Type B pancreatic cell (in vitro differentiated cells): ENCODE measurements at regions not wholly inside any gene's neighbourhood (a gene's known extent, or its start where the extent isn't known, plus 50 kb on each side); places are given as distances from the start of the nearest gene placed in this dataset.

Experiments used
- DNase-seq: peaks from one replicate; pipeline ENCODE4 v3.0.0; 2021; ENCODE audit warnings: mixed read lengths; ENCODE audit not compliant: unreplicated experiment; ENCODE audit errors: extremely low spot score
- H3K27ac Mint-ChIP-seq: 2 replicates; pipeline ENCODE4 v1.8.0; 2021; ENCODE audit warnings: mild to moderate bottlenecking, mixed read lengths
- H3K27me3 Mint-ChIP-seq: 2 replicates; pipeline ENCODE4 v1.8.0; 2021; ENCODE audit warnings: mixed read lengths
- H3K36me3 Mint-ChIP-seq: 2 replicates; pipeline ENCODE4 v1.8.0; 2021; ENCODE audit warnings: mixed read lengths
- H3K4me1 Mint-ChIP-seq: one replicate; pipeline ENCODE4 v1.8.0; 2021; ENCODE audit warnings: mixed read lengths; ENCODE audit not compliant: unreplicated experiment
- H3K4me3 Mint-ChIP-seq: 2 replicates; pipeline ENCODE4 v1.8.0; 2021; ENCODE audit warnings: mild to moderate bottlenecking, mixed read lengths
- H3K9me3 Mint-ChIP-seq: 2 replicates; pipeline ENCODE4 v1.8.0; 2021; ENCODE audit warnings: mixed read lengths
- TF ChIP-seq, protein P1 (sequence below): fragments of 200-600 bp; sonication (generic); conservative IDR thresholded peaks from 2 replicates; pipeline ENCODE4 v1.5.0; 2021; ENCODE audit warnings: antibody characterized with exemption, mild to moderate bottlenecking

DNA sequence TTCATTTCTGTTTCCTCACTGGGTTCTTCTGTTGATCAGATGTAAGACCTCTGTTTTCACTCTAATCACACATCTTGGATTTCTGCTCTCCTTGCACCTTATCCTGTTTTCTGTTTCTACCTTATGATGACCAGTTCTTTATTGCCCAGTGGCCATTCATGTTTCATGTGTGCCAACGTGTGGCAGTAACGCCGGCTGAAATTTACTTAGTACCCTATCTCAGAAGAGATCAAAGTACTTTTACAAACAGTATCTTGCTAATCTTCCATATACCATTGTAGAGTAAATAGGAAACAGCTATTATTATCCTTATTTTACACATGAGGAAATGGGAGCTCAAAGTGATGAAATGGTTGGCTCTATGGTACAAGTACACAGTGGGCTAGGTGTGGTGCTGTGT lies 74.0 kb downstream of the GATA3 start:
- H3K27ac Mint-ChIP-seq: no peak overlapping the region
- H3K4me1 Mint-ChIP-seq: no peaks in the 10 kb centered on the region
- TF ChIP-seq, protein P1, sequence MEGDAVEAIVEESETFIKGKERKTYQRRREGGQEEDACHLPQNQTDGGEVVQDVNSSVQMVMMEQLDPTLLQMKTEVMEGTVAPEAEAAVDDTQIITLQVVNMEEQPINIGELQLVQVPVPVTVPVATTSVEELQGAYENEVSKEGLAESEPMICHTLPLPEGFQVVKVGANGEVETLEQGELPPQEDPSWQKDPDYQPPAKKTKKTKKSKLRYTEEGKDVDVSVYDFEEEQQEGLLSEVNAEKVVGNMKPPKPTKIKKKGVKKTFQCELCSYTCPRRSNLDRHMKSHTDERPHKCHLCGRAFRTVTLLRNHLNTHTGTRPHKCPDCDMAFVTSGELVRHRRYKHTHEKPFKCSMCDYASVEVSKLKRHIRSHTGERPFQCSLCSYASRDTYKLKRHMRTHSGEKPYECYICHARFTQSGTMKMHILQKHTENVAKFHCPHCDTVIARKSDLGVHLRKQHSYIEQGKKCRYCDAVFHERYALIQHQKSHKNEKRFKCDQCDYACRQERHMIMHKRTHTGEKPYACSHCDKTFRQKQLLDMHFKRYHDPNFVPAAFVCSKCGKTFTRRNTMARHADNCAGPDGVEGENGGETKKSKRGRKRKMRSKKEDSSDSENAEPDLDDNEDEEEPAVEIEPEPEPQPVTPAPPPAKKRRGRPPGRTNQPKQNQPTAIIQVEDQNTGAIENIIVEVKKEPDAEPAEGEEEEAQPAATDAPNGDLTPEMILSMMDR: no peak

GRCh38 chr10:8129438-8129837 lies 75.0 kb downstream of the GATA3 start:
- no peaks in the 10 kb centered on the region for H3K4me1 Mint-ChIP-seq
- H3K4me3 Mint-ChIP-seq: no peak overlapping the region
- no peaks in the 10 kb centered on the region for H3K36me3 Mint-ChIP-seq
- H3K9me3 Mint-ChIP-seq: peaks cover 6% of the 10 kb centered on the region
- TF ChIP-seq, protein P1: no peak
- no peak for DNase-seq
- peaks cover 4% of the 10 kb centered on the region for H3K27me3 Mint-ChIP-seq
- no peak overlapping the region for H3K27ac Mint-ChIP-seq

More for the DNA sequence above, 74.0 kb downstream of the GATA3 start:
- Mint-ChIP-seq H3K27me3 (peaks cover 4% of the 10 kb centered on the region), H3K4me3 (no peak overlapping the region), H3K9me3 (peaks cover 6% of the 10 kb centered on the region), H3K36me3 (no peaks in the 10 kb centered on the region)
- no peak for DNase-seq

DNA sequence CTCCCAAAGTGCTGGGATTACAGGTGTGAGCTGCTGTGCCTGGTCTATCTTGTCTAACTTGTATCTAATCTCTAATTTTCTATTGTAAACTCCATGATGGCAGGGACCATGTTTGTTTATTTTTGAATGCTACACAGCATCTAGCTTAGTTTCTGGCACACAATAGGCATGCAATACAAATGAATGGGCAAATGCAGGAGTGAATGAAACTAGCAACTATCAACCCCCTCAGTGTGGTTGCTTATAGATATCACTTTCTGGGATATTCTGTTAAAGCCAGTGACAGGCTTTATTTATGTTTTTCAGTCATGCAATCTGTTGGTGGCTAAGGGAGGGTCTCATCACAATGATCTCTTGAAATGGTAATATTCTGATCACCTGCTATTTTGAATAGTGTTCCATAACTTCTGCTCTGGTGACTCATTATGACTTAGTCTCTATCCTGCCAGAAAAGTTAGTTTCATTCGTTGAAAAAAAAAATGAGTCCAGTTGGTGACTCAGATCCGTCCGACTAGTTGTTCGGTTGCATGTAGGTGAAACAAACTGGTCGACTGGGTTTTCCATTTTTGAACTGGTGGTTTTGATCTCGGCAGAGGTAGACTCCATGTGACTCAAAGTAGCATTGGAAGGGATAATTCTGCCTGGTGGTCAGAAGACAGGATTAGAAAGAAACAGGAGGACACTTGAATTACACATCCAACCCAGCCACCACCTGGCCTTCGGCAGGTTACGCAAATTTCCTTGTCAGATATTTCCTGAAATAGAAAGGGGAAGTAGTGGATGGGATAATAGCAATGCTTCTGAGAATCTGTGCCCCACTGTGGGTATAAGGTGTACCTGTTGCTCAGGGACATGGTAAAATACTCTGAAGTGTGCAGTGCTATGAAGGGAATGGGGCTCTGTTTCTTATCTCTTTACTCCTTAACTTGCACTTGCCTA lies 76.8 kb downstream of the GATA3 start:
- TF ChIP-seq, protein P1: no peak
- Mint-ChIP-seq H3K27ac (no peak overlapping the region), H3K4me1 (no peaks in the 10 kb centered on the region)

DNA sequence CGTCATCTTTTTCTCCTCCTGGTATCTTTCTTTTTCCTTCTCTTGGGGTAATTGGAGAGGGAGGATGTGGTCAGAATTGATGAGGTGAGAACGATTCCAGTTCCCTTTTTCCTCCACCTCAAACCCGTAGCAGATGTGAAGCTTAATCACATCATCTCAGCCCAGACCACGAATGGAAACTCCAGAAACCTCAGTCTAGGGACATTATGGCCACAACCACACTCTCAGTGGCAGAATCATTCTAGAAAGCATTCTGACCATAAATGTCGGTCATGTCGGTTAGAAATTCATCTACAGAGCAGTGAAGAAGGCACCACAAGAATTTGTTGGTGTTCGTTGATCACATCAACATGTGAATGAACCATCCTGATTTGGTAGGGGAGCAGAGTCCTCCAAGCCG lies 78.7 kb downstream of the GATA3 start:
- H3K4me3 Mint-ChIP-seq: no peak overlapping the region
- DNase-seq: no peak
- H3K27me3 Mint-ChIP-seq: no peaks in the 10 kb centered on the region
- no peaks in the 10 kb centered on the region for H3K4me1 Mint-ChIP-seq
- no peak overlapping the region for H3K27ac Mint-ChIP-seq
- H3K9me3 Mint-ChIP-seq: no peaks in the 10 kb centered on the region
- TF ChIP-seq, protein P1: no peak
- no peaks in the 10 kb centered on the region for H3K36me3 Mint-ChIP-seq

More for the DNA sequence above, 76.8 kb downstream of the GATA3 start:
- no peak overlapping the region for H3K4me3 Mint-ChIP-seq
- no peaks in the 10 kb centered on the region for H3K36me3 Mint-ChIP-seq
- H3K27me3 Mint-ChIP-seq: peaks cover 4% of the 10 kb centered on the region
- peaks cover 6% of the 10 kb centered on the region for H3K9me3 Mint-ChIP-seq
- DNase-seq: no peak

DNA sequence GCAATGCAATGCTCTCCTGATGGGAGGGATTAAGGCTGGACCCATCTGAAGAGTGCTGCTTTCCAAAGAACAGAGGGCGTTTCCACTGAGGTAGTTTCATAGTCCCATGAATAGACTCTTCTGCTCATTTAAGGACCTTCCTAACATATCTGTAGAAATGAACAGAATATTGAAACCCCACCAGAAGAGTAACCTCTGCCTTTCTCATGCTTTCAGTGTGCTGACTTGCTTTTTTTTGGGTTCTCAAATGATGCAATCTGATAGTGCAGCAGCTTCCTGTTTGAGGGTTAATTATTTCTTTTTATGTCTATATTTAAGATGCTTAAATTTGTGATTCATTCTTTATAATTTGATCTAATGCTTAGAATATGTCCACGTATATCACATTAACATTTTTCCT lies 82.2 kb downstream of the GATA3 start:
- Mint-ChIP-seq H3K36me3 (no peaks in the 10 kb centered on the region), H3K27me3 (no peaks in the 10 kb centered on the region), H3K9me3 (no peaks in the 10 kb centered on the region), H3K4me1 (no peaks in the 10 kb centered on the region), H3K4me3 (no peak overlapping the region), H3K27ac (no peak overlapping the region)
- TF ChIP-seq, protein P1: no peak
- DNase-seq: no peak
